RWPE2 (cell line): ENCODE measurements at regions not wholly inside any gene's neighbourhood (a gene's known extent, or its start where the extent isn't known, plus 50 kb on each side); places are given as distances from the start of the nearest gene placed in this dataset.

ENCODE experiments used
- ATAC-seq: fragments of 200-7000 bp; cut with Tn5 transposase; 3 replicates; pipeline ENCODE4 v1.9.1; 2021; ENCODE audit warnings: low read depth
- DNase-seq: peaks from one replicate; pipeline ENCODE4 v3.0.0-alpha.2; 2020; ENCODE audit warnings: low spot score
- H3K27ac ChIP-seq: fragments of 450-650 bp; 2 replicates; pipeline ENCODE4 v1.5.1; 2017; ENCODE audit warnings: mild to moderate bottlenecking; ENCODE audit not compliant: poor library complexity, severe bottlenecking
- H3K27me3 ChIP-seq: fragments of 250-450 bp; sonication (Bioruptor Pico); 2 replicates; pipeline ENCODE4 v1.5.1; 2021; ENCODE audit warnings: mild to moderate bottlenecking, moderate library complexity; ENCODE audit not compliant: insufficient read depth, poor library complexity, severe bottlenecking
- H3K36me3 ChIP-seq: fragments of 250-450 bp; sonication (Bioruptor Pico); 2 replicates; pipeline ENCODE4 v1.5.1; 2020; ENCODE audit warnings: low read depth, mild to moderate bottlenecking, moderate library complexity
- H3K4me1 ChIP-seq: fragments of 250-450 bp; sonication (Bioruptor Pico); 2 replicates; pipeline ENCODE4 v1.5.1; 2021; ENCODE audit warnings: mild to moderate bottlenecking, moderate library complexity; ENCODE audit not compliant: insufficient read depth, poor library complexity, severe bottlenecking
- H3K4me3 ChIP-seq: fragments of 250-450 bp; sonication (Bioruptor Pico); 2 replicates; pipeline ENCODE4 v1.5.1; 2021; ENCODE audit warnings: mild to moderate bottlenecking, moderate library complexity; ENCODE audit not compliant: severe bottlenecking
- H3K9me3 ChIP-seq: fragments of 250-450 bp; sonication (Bioruptor Pico); 2 replicates; pipeline ENCODE4 v1.5.1; 2021; ENCODE audit warnings: mild to moderate bottlenecking, moderate library complexity; ENCODE audit not compliant: severe bottlenecking
- TF ChIP-seq, protein P1 (sequence below): fragments of 450-650 bp; IDR thresholded peaks from one replicate; pipeline ENCODE4 v1.5.1; 2017; ENCODE audit warnings: mild to moderate bottlenecking, moderate library complexity; ENCODE audit not compliant: poor library complexity, severe bottlenecking

- DNase-seq: no peak
Observed at GRCh38 chr6:102313699-102314098, 920.2 kb downstream of the GRIK2 start.

DNA sequence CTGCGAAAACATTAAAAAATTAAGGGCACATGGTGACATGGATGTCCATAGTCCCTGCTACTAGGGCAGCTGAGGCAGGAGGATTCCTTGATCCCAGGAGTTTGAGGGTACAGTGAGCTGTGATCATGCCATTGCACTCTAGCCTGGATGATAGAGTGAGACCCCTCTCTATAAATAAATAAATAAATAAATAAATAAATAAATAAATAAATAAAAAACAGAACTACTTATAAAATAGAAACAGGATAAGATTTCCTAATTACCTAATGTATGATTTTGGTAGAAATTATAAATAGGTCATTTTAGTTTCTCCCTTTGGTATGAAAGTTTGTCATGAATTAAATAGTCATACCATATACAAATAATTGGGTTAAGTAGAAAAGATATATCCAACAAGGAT is 916.2 kb downstream of the GRIK2 start:
- no peaks in the 10 kb centered on the region for H3K4me1 ChIP-seq
- H3K9me3 ChIP-seq: no peaks in the 10 kb centered on the region
- H3K27me3 ChIP-seq: no peaks in the 10 kb centered on the region
- ATAC-seq (no peak), DNase-seq (no peak)
- TF ChIP-seq, protein P1, sequence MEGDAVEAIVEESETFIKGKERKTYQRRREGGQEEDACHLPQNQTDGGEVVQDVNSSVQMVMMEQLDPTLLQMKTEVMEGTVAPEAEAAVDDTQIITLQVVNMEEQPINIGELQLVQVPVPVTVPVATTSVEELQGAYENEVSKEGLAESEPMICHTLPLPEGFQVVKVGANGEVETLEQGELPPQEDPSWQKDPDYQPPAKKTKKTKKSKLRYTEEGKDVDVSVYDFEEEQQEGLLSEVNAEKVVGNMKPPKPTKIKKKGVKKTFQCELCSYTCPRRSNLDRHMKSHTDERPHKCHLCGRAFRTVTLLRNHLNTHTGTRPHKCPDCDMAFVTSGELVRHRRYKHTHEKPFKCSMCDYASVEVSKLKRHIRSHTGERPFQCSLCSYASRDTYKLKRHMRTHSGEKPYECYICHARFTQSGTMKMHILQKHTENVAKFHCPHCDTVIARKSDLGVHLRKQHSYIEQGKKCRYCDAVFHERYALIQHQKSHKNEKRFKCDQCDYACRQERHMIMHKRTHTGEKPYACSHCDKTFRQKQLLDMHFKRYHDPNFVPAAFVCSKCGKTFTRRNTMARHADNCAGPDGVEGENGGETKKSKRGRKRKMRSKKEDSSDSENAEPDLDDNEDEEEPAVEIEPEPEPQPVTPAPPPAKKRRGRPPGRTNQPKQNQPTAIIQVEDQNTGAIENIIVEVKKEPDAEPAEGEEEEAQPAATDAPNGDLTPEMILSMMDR: no peak
- no peaks in the 10 kb centered on the region for H3K36me3 ChIP-seq
- H3K4me3 ChIP-seq: no peak overlapping the region
- no peak overlapping the region for H3K27ac ChIP-seq

More at GRCh38 chr6:102313699-102314098, 920.2 kb downstream of the GRIK2 start:
- H3K4me1 ChIP-seq: no peaks in the 10 kb centered on the region
- TF ChIP-seq, protein P1: no peak
- H3K27ac ChIP-seq: no peak overlapping the region
- H3K9me3 ChIP-seq: no peaks in the 10 kb centered on the region
- no peaks in the 10 kb centered on the region for H3K27me3 ChIP-seq
- no peak for ATAC-seq
- no peak overlapping the region for H3K4me3 ChIP-seq
- H3K36me3 ChIP-seq: no peaks in the 10 kb centered on the region

DNA sequence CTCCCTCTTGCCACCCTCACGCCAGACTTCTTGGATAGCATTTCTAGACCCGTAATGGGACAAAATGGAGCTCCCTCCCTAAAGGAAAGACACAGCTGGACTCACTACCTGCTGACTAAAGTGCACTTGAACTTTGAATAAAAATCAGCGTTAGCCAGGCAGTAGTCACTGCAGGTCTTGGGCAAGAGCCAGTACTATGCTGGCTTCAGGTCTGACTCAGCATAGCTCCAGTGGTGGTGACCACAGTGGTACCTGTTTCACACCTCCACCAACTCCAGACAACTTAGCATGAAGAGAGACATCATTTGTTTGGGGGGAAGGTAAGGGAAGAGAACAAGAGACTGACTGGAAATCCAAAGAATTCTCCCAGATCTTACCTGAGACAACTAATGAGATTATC is 906.8 kb downstream of the GRIK2 start:
- H3K9me3 ChIP-seq: no peaks in the 10 kb centered on the region
- H3K27ac ChIP-seq: no peak overlapping the region
- H3K4me1 ChIP-seq: no peaks in the 10 kb centered on the region
- H3K27me3 ChIP-seq: no peaks in the 10 kb centered on the region
- no peak overlapping the region for H3K4me3 ChIP-seq
- ATAC-seq: 0 out of 3 replicates have a peak, but pooled peaks have one; percentile 36
- no peak for DNase-seq
- TF ChIP-seq, protein P1: no peak
- no peaks in the 10 kb centered on the region for H3K36me3 ChIP-seq

GRCh38 chr6:102298051-102298450 is 904.5 kb downstream of the GRIK2 start:
- H3K9me3 ChIP-seq: no peaks in the 10 kb centered on the region
- no peak for DNase-seq
- TF ChIP-seq, protein P1: no peak
- H3K27me3 ChIP-seq: no peaks in the 10 kb centered on the region
- no peaks in the 10 kb centered on the region for H3K36me3 ChIP-seq
- no peak for ATAC-seq
- no peak overlapping the region for H3K4me3 ChIP-seq
- no peaks in the 10 kb centered on the region for H3K4me1 ChIP-seq
- no peak overlapping the region for H3K27ac ChIP-seq
